RWPE2 (cell line): ENCODE measurements at regions not wholly inside any gene's neighbourhood (a gene's known extent, or its start where the extent isn't known, plus 50 kb on each side); places are given as distances from the start of the nearest gene placed in this dataset.

Experiments used
- ATAC-seq: fragments of 200-7000 bp; cut with Tn5 transposase; 3 replicates; pipeline ENCODE4 v1.9.1; 2021; ENCODE audit warnings: low read depth
- DNase-seq: peaks from one replicate; pipeline ENCODE4 v3.0.0-alpha.2; 2020; ENCODE audit warnings: low spot score
- H3K27ac ChIP-seq: fragments of 450-650 bp; 2 replicates; pipeline ENCODE4 v1.5.1; 2017; ENCODE audit warnings: mild to moderate bottlenecking; ENCODE audit not compliant: poor library complexity, severe bottlenecking
- H3K27me3 ChIP-seq: fragments of 250-450 bp; sonication (Bioruptor Pico); 2 replicates; pipeline ENCODE4 v1.5.1; 2021; ENCODE audit warnings: mild to moderate bottlenecking, moderate library complexity; ENCODE audit not compliant: insufficient read depth, poor library complexity, severe bottlenecking
- H3K36me3 ChIP-seq: fragments of 250-450 bp; sonication (Bioruptor Pico); 2 replicates; pipeline ENCODE4 v1.5.1; 2020; ENCODE audit warnings: low read depth, mild to moderate bottlenecking, moderate library complexity
- H3K4me1 ChIP-seq: fragments of 250-450 bp; sonication (Bioruptor Pico); 2 replicates; pipeline ENCODE4 v1.5.1; 2021; ENCODE audit warnings: mild to moderate bottlenecking, moderate library complexity; ENCODE audit not compliant: insufficient read depth, poor library complexity, severe bottlenecking
- H3K4me3 ChIP-seq: fragments of 250-450 bp; sonication (Bioruptor Pico); 2 replicates; pipeline ENCODE4 v1.5.1; 2021; ENCODE audit warnings: mild to moderate bottlenecking, moderate library complexity; ENCODE audit not compliant: severe bottlenecking
- H3K9me3 ChIP-seq: fragments of 250-450 bp; sonication (Bioruptor Pico); 2 replicates; pipeline ENCODE4 v1.5.1; 2021; ENCODE audit warnings: mild to moderate bottlenecking, moderate library complexity; ENCODE audit not compliant: severe bottlenecking
- TF ChIP-seq, protein P1 (sequence below): fragments of 450-650 bp; IDR thresholded peaks from one replicate; pipeline ENCODE4 v1.5.1; 2017; ENCODE audit warnings: mild to moderate bottlenecking, moderate library complexity; ENCODE audit not compliant: poor library complexity, severe bottlenecking

DNA sequence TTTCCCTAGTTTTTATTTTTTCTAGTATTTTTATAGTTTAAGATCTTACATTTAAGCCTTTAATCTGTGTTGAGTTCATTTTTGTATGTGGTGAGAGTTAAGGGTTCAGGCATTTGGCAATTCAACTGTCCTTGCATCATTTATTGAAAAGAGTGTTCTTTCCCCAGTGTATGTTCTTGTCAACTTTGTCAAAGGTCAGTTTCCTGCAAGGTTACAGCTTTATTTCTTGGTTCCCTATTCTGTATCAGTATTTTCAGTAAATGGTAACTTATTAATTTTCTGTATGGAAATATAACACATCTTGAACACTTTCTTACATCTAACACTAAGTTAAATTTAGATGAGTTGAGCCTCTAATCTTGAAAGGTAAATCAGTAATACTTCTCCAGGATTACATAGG lies 1770.1 kb downstream of the OTOL1 start:
- ATAC-seq: no peak
- no peak for DNase-seq
- Histone ChIP-seq H3K4me3 (no peak overlapping the region), H3K36me3 (no peaks in the 10 kb centered on the region), H3K27me3 (no peaks in the 10 kb centered on the region), H3K27ac (no peak overlapping the region), H3K9me3 (no peaks in the 10 kb centered on the region), H3K4me1 (no peaks in the 10 kb centered on the region)
- TF ChIP-seq, protein P1, sequence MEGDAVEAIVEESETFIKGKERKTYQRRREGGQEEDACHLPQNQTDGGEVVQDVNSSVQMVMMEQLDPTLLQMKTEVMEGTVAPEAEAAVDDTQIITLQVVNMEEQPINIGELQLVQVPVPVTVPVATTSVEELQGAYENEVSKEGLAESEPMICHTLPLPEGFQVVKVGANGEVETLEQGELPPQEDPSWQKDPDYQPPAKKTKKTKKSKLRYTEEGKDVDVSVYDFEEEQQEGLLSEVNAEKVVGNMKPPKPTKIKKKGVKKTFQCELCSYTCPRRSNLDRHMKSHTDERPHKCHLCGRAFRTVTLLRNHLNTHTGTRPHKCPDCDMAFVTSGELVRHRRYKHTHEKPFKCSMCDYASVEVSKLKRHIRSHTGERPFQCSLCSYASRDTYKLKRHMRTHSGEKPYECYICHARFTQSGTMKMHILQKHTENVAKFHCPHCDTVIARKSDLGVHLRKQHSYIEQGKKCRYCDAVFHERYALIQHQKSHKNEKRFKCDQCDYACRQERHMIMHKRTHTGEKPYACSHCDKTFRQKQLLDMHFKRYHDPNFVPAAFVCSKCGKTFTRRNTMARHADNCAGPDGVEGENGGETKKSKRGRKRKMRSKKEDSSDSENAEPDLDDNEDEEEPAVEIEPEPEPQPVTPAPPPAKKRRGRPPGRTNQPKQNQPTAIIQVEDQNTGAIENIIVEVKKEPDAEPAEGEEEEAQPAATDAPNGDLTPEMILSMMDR: no peak

GRCh38 chr3:163261618-163262017 lies 1765.0 kb downstream of the OTOL1 start:
- no peak for ATAC-seq
- no peaks in the 10 kb centered on the region for H3K9me3 ChIP-seq
- TF ChIP-seq, protein P1: no peak

DNA sequence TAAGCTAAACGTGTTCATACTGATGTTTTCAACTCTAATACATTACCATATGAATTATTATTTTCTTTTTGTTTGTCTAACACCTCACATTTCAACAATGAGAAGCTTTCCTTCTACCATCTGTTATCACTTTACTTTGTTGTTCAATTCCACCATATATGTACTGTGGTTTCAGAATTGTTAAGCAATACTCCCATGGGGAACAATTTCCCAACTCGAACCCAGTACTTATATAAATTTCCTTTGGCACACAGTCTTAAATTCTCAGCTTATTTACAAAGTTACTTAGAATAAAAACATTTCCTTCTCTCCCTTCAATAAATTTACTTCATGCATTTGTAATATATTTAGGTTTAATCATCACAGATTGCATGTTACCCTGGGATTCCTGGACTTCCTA lies 1764.4 kb downstream of the OTOL1 start:
- Histone ChIP-seq H3K27me3 (no peaks in the 10 kb centered on the region), H3K9me3 (no peaks in the 10 kb centered on the region), H3K36me3 (no peaks in the 10 kb centered on the region), H3K4me1 (no peaks in the 10 kb centered on the region), H3K27ac (no peak overlapping the region), H3K4me3 (no peak overlapping the region)
- TF ChIP-seq, protein P1: no peak
- DNase-seq (no peak), ATAC-seq (no peak)

More at GRCh38 chr3:163261618-163262017, 1765.0 kb downstream of the OTOL1 start:
- H3K4me3 ChIP-seq: no peak overlapping the region
- no peaks in the 10 kb centered on the region for H3K36me3 ChIP-seq
- DNase-seq: no peak
- H3K27me3 ChIP-seq: no peaks in the 10 kb centered on the region
- no peak overlapping the region for H3K27ac ChIP-seq
- no peaks in the 10 kb centered on the region for H3K4me1 ChIP-seq

DNA sequence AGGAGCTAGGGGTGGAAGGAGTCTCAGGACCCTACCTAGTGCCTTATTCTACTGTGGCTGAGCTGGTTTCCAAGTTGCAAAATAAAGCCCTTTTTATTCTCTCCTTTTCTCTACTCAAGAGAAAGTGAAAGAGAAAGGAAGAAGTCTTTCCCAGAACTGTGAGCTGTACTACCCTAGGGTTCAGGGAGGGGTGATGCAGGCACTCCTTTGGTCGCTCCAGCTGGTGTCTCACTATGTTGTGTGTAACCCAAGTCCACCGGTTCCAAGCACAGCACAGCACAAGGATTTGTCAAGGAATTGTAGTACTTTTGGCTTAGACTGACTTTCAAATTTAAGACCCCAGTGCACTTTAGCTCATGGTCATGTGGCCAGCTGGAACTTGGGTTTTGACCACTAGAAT lies 1721.7 kb downstream of the OTOL1 start:
- Histone ChIP-seq H3K4me1 (no peaks in the 10 kb centered on the region), H3K27me3 (no peaks in the 10 kb centered on the region), H3K4me3 (no peak overlapping the region), H3K27ac (no peak overlapping the region), H3K9me3 (no peaks in the 10 kb centered on the region), H3K36me3 (no peaks in the 10 kb centered on the region)
- DNase-seq (no peak), ATAC-seq (no peak)
- TF ChIP-seq, protein P1: no peak

GRCh38 chr3:163213838-163214237 lies 1717.2 kb downstream of the OTOL1 start:
- TF ChIP-seq, protein P1: no peak
- no peaks in the 10 kb centered on the region for H3K9me3 ChIP-seq
- DNase-seq (no peak), ATAC-seq (no peak)
- H3K4me3 ChIP-seq: no peak overlapping the region
- H3K27me3 ChIP-seq: no peaks in the 10 kb centered on the region
- H3K27ac ChIP-seq: no peak overlapping the region
- no peaks in the 10 kb centered on the region for H3K36me3 ChIP-seq
- H3K4me1 ChIP-seq: no peaks in the 10 kb centered on the region
